GM19324 (cell line): ENCODE measurements at regions not wholly inside any gene's neighbourhood (a gene's known extent, or its start where the extent isn't known, plus 50 kb on each side); places are given as distances from the start of the nearest gene placed in this dataset.
"Not testable (repeated sequence)": the region's sequence is repeated elsewhere in the genome, so short reads cannot be mapped to it uniquely, and the experiment has no call there.

Source experiments
- ATAC-seq: cut with Tn5 transposase; IDR thresholded peaks from one replicate; pipeline ENCODE4 v1.9.1; 2021; ENCODE audit warnings: mild to moderate bottlenecking, moderate library complexity; ENCODE audit not compliant: unreplicated experiment, low FRiP score

DNA sequence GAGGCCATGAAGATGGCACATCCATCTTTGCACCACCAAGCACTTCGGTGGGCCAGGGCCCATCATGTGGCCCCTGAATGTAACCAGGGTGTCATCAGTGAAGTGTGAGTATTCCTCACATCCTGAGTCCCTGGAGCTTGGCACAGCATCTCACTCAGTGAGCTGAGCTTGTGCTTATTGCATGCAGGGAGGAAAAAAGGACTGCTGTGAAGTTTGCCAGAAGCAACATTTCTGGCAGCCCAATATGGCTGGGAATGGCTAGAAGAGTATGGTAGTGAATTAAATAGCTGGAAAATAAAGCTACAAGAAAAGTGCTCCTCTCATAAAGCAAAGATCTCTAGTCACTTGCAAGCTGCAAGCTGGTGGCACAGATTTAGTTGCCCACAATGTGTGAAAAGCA lies 109.3 kb downstream of the TNFSF18 start:
- ATAC-seq = no peak

DNA sequence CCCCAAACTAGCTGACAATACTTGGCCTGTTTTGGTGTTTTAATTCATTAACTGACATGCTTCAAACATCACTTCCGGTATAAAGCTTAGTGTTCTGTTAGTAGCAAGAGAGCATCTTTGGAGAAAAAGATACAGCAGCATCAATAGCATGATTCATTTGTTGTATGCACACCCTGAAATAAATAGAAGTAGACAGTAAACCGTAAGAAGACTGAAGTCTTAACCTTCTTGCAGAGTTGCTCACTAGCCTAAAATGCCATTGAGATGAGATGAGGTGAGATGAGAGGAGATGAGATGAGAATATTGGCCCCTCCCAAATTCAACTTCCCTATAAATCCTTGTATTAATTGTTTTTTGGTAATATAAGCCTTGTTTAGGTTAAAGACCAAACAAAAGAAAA lies 108.8 kb downstream of the TNFSF18 start:
- ATAC-seq = no peak

DNA sequence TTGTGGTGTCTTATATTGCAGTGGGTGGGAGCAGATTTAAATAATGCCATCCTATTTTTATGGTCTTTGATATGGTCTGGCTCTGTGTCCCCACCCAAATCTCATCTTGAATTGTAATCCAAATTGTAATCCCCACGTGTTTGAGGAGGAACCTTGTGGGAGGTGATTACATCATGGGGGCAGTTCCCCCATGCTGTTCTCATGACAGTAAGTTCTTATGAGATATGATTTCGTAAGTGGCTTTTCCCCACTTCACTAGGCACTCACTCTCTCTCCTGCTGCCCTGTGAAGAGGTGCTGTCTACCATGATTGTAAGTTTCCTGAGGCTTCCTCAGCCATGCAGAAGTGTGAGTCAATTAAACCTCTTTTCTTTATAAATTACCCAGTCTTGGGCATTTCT lies 107.6 kb downstream of the TNFSF18 start:
- not testable (repeated sequence) for ATAC-seq

DNA sequence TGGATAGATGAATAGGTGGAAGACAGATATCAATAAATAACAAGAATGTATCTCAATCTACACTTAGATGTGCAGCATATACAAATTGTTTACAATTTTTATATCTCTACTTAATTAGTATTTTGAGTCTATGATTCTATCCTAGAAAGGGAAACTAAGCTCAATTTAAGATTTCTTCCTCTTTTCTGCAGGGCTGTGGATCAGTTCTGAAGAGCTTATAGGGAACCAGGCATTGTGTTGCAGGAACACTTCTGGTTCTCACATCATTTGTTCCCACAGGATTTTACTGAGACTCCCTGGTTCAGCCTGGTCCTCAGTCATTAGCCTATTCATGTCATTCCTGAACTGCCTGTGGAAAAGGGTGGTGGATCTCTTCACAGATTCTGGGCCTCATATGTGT lies 105.8 kb downstream of the TNFSF18 start:
- no peak for ATAC-seq

DNA sequence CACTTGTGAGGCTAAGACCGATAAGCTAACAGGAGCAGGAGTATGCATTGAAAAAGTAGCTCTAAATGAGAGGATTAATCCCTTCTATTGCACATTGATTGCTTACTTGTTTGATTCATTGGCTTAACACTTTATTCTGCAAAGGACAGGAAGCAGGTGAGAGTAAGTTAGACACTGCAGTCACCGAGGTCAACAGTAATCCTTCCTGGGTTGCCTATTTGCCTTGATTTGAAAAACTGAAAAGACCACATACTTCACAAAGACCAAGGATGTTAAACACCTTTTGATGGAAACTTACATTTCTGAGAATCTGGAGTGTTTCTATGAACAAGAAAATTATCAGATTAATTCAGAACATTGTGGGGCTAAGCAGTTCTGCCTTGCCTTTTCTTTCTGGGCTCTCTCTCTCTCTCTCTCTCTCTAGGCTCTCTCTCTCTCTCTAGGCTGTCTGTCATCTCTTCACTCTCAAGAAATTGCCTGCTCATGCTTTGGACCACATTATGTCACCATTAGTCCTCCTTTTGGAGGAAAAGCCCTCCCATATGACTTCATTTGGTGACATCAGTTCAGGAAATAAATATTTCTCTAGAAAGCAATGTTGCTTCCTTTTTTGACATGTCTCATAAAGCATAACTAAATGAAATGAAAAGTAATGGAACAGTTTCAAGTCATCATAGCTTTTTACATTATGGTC lies 103.8 kb downstream of the TNFSF18 start:
- ATAC-seq = no peak

DNA sequence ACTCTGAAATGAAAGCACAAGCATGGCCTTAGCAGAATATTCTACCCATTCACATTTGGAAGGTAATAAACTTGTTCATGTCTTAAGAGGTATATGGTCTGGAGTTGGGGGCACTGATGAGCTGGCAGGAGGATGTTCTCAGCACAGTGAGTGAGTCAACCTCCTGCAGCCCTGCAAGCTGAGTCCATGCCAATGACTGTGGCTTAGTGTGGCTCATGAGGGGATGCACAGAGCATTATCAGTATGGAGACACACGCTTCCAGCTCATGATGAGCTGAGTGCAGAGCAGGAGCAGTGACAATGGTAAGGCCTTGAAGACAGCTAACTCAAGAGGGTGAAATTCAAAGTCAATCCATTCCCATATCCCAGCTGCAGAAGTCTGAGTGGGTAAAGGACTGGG lies 102.3 kb downstream of the TNFSF18 start:
- ATAC-seq = no peak

DNA sequence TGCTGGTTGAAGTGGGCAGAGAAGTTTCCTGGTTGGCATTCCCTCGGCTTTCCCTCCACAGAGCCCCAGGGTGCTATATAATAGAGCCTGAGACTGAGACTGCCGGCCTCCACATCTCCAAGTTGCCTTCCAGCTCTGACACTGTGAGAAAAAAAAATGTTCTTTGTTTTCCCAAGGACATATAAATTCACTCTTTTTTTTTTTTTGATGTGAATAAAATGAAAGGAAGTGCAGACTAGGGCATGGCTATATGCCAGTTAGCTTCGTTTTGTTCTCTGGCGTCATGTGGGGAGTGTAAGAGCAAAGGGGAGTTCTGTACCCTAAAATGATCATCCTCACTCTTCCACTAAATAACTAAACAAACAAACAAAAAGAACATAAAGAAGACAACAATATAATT lies 101.6 kb downstream of the TNFSF18 start:
- no peak for ATAC-seq

DNA sequence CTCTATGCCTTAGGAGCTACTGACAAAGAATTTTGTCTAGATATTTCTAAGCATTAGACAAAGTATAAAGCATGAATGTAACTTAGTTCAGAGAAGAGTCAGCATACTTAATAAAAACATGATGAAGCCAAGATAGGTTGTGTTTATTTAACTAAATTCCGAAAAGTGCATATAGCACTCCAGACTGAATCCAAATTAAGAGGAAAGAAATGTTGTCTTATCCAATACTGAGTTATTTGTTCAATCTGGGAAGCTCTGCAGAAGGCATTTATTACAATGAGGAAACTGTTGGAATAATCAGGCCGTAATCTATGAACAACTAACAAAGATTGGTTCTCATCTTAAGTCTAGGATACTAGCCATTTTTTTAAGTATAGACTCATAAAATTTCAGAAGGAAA lies 100.2 kb downstream of the TNFSF18 start:
- no peak for ATAC-seq

DNA sequence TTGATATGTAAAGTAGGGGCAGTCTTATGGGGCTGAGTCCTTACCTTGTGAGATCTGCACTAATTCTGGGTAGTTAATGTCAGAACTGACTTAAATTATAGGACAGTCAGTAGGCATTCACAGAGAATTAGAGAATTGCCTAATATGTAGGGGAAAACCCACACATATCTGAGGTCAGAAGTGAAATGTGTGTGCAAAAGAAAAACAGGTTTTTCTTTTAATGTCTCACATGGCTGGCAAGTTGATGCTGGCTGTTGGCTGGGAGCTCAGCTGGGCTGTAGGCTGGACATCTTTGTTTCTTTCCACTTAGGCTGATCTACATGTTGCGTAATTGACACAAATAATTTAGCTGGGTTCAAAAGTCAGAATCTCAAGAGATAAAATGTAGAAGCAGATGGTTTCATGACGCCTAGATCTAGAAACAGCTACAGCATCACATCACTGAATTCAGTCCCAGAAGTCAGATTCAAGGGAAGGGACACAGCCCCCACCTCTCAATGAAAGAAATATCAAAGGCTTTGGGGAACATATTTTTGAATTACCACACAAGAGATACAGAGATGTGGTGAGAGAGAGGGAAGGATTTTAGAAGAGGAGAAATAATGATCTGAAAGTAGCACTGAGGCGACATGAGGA lies 98.9 kb downstream of the TNFSF18 start:
- no peak for ATAC-seq

DNA sequence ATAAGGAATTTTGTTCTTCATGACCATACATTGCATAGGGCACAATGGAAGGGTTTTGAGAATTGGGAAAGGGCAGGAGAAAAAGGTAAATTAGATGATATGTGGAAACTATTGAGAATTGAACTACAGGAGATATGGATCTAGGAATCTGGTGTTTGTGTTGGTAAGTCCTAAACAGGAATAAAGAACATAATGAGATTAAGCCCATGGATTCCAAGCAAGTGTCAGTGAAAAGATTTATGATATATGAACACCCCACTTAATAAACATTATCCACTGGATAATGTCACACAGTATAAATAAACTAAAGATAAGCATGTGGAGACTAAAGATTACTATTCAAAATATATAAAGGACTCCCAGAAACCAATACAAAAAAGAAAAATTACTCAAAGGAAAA lies 98.2 kb downstream of the TNFSF18 start:
- ATAC-seq = no peak

DNA sequence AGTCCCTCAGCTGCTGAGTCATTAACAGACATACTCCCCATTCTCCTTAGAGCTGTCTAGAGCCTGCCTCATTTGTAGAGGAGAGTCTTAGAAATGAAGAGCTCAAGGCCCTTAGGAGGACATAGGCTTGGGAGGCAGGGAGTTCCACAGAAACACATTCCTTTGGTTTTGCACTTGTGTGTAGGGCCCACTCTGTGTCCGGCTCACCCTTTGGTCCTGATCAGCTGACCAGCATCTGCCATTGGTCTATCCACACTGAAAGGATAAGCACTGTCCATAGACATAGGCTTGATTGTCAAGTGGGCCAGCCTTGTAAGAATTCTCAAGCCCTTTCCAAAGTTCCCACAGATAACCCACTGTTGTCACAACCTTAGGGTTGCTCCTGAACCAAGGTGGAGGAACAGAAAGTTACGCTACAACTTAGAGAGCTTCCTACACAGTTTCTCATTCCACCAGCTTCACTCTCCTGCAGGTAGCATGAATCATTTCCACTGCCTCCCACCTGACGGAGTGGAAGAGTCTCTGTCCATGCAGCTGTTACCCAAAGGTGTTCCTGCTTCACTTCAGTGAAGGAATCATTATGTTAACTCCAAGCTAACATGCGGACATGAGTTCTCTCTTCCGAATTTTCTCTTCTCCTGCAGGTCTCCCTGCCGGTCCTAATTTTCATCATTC lies 96.1 kb downstream of the TNFSF18 start:
- no peak for ATAC-seq

DNA sequence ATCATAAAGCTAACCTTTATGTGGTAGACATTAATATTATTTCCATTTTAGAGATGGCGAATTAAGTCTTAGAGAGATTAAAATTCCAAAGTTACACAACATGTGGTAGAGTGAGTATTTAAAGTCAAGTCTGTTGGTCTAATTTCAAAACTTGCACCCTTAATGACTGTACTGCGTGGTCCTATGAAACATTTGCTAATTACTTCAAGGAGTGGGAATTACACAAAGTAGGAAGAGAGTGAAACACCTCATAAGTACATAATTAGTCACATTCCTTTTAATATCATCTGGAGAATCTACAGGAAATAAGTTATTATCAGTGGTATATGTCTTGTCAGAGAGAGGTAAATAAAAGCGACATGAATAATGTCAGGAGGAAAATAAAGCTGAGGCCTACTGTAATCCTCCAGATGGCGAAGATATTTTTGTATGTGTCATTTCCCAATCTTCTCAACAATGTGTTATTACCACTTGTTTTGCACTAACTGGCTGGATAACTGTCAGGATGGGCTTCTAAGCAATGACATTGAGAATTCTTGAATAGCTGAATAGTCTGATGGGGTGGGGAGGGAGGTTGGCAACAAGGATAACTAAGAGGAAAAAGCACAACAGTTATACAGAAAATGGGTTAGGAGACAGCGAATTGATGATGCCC lies 95.5 kb downstream of the TNFSF18 start:
- ATAC-seq = no peak

DNA sequence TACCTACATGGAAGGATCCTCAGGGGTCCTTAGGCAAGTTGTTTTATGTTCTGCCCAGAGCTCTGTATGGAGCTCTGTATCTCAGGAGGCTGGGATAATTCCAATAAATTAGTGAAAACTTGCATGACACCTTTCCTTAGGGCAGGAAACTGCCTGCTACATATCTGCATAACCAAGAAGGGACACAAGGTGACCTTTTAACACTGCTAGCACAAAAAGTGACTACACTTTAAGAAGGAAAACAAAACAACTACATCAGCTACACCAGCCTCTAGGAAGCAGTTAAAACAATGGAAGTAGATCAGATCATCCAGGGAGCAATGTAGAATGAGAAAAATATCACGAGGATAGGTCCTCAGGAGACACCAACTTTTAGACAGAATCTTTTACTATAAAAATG lies 93.9 kb downstream of the TNFSF18 start:
- ATAC-seq = no peak

DNA sequence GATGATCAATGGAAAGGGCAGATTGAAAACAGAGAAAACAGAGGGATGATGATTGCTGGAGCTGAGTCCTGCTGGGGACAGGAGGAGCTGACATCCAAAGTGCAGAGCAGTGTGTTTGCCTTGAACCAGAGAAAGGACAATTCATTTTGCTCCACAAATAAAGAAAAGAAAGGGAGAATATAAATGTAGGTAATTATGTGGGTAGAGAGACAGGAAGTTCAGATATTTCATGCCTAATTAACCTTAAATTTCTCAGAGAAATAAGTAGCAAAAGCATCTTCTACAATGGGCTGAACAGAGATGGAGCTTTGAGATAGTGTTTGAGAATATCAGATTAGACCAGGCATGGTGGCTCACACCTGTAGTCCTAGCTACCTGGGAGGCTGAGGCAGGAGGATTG lies 93.2 kb downstream of the TNFSF18 start:
- ATAC-seq = no peak

DNA sequence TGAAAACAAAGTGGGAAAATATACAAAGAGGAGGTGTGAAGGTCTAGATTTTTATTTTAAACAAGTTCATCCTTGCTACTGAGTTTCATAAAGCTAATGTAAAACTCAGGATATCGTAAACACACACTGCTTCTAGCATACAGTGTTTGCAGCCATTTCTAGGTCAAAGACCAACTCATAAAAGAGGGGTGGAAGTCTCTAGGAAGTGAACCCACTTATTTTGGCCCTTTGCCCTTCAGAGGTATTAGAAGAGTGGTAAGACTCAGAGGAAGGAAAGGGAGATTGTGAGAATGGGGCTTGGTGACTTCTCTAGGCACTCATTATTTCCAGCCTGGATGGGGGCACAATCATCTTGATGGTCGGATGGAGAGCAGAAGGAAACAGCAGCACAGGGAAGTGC lies 91.2 kb downstream of the TNFSF18 start:
- no peak for ATAC-seq

DNA sequence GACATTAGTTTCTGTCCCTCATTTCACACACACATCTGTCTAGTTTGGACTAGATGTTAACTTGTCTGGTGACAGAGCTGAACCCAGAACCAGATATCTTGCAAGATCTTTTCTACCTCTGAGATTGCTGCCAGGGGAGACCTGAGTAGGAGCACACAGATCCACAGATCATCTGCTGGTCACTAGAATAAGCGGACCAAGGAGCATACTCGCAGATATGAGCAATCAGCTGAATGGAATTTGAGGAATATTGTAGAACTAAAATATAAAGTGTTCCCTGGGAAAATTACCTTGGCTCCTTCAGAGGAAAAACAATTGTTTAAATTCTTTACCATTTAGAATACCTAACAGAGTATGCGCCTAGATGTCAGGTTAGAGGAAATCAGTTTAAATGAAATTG lies 90.7 kb downstream of the TNFSF18 start:
- no peak for ATAC-seq

DNA sequence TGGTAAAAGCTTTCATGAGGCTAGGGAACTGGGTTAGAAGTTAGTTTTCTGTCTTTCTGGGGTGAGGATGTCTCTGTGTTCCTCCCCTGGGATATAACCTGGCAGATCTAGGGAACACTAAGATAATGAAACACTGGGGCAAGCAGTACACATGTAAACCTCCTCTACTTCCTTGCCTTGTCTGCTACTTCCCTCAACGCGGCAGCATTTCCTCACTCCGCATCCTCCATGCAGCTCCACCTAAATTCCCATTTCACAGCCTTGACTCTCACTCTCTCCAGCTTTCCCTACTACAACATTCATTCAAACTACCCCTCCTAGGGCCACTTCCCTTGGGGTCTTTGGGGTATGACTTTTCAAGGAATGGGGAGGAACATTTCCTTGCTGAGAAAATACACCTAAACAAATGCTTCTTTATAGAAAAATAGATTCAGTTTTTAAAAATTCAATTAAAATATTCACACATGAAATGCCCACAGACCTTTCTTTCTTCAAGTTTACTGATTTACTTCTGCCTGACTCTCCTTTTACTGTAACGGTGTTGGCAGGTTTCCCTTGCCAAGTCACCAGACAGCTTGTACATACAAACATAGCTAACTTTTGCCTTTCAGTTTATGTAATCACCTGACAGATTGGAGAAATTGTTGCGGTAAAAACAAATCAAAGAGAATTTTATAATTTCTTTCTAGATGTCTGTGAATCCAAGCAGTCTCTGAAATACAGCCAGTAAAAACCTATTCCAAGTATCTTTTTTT lies 90.1 kb downstream of the TNFSF18 start:
- no peak for ATAC-seq

DNA sequence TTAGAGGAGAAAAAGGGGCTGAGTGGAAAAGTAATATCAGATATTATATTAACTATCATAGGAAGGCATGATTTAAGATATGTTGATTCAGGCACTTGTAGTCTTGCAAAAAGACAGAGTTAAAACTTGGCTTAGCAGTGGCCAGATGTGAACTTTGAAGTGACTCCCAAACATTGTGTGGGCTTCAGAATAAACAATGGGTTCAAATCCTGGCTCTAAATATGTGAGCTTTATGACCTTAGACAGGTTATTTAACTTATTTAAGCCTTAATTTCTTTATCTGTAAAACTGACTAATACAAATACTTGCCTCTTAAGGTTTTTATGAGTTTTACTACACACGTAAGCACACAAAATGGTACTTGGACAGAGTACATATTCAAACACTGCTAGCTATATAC lies 85.9 kb downstream of the TNFSF18 start:
- no peak for ATAC-seq

DNA sequence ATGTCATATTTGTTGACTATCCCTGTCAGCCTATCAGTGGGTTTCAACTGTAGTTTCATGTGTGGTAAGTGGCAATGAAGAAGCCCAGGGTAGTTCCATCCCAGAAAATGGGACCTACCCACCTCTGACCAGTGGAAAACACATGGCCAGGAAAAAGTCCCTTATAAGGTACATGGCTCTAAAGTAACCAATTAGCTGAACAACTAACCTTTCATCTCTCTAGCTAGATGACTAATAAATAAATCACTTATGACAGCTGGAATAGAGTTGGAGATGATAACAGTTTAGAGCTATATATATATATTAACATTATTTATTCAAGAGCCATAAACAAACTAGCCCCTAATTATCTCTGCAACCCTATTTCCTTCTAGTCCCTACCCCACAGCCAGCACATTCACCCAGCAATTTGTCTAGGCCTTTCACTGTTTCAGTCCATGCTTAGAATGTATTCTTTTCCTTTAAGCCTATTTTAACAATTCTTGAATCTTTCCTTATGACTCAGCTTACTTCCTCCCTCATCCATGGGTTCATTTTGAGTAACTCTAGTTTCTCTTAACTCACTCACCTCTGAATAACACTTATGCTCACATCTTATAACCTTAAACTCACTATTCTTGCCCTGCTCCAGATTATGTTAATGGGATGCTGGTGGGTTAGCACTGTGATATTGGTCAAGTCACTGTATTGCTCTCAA lies 83.7 kb downstream of the TNFSF18 start:
- no peak for ATAC-seq

DNA sequence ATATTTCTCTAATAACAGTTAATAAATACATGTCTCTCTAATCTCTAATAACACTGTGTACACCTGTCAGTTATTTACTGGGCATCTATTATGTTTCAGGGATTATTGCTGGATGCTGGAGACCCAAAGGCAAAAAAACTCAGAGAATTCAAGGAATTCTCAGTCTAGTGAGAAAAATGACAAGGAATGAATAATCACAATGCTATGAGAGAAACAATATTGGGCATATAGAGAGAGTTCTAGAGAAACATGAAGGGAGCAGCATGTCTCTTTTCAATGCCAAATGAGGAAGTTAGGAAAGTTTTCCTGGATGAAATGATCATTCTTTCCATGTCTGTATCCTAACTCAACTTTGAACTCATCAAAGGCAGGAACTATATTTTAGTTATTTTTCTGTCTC lies 82.8 kb downstream of the TNFSF18 start:
- no peak for ATAC-seq
